ENCODE measurements at regions not wholly inside any gene's neighbourhood (a gene's known extent, or its start where the extent isn't known, plus 50 kb on each side); places are given as distances from the start of the nearest gene placed in this dataset.

GRCh38 chr4:124426279-124426678, 286.3 kb downstream of the ANKRD50 start:
- H3K9me3 ChIP-seq (ENCODE audit: control insufficient read depth, insufficient read depth, low read depth, low read length), result no peaks in the 10 kb centered on the region
- no peak overlapping the region for H3K4me3 ChIP-seq (replicated peaks in 1 of 4; ENCODE audit: control extremely low read depth in 1 of 4, insufficient read depth in 1 of 4, low read depth in 3 of 4, low read length in 4 of 4)
- no peak overlapping the region for H3K9ac ChIP-seq (ENCODE audit: insufficient read depth, low read length)
- no peaks in the 10 kb centered on the region for H4K20me1 ChIP-seq (ENCODE audit: control insufficient read depth, extremely low read depth, insufficient read depth, low read length)
- H3K27ac ChIP-seq (ENCODE audit: insufficient read depth, low read length), result no peak overlapping the region
- no peaks in the 10 kb centered on the region for H3K79me2 ChIP-seq (ENCODE audit: control insufficient read depth, insufficient read depth, low read length)
- no peak for DNase-seq (ENCODE audit: low read depth in 2 of 2)
- no peak overlapping the region for H2AFZ ChIP-seq (ENCODE audit: low read length)
- TF ChIP-seq CTCF (conservative IDR thresholded peaks at IDR 0.05 in 1 of 2, IDR thresholded peaks at IDR 0.05 in 1 of 2; ENCODE audit: low read depth in 1 of 2, low read length in 2 of 2) (no peak), EZH2 (IDR thresholded peaks at IDR 0.05; ENCODE audit: low read length, missing control alignments) (no peak)
- no peaks in the 10 kb centered on the region for H3K4me1 ChIP-seq (ENCODE audit: control insufficient read depth, extremely low read depth, insufficient read depth, low read length)
- no peaks in the 10 kb centered on the region for H3K27me3 ChIP-seq (ENCODE audit: control insufficient read depth, insufficient read depth, low read length)
- no peaks in the 10 kb centered on the region for H3K36me3 ChIP-seq (ENCODE audit: control insufficient read depth, insufficient read depth, low read length)
- no peak overlapping the region for H3K4me2 ChIP-seq (ENCODE audit: extremely low read depth, insufficient read depth, low read length)

- Histone ChIP-seq H3K27ac (ENCODE audit: insufficient read depth, low read length) (no peak overlapping the region), H3K9ac (ENCODE audit: insufficient read depth, low read length) (no peak overlapping the region), H3K4me3 (replicated peaks in 1 of 4; ENCODE audit: control extremely low read depth in 1 of 4, insufficient read depth in 1 of 4, low read depth in 3 of 4, low read length in 4 of 4) (no peak overlapping the region), H4K20me1 (ENCODE audit: control insufficient read depth, extremely low read depth, insufficient read depth, low read length) (no peaks in the 10 kb centered on the region), H3K79me2 (ENCODE audit: control insufficient read depth, insufficient read depth, low read length) (no peaks in the 10 kb centered on the region), H3K4me2 (ENCODE audit: extremely low read depth, insufficient read depth, low read length) (no peak overlapping the region), H3K36me3 (ENCODE audit: control insufficient read depth, insufficient read depth, low read length) (no peaks in the 10 kb centered on the region), H2AFZ (ENCODE audit: low read length) (no peak overlapping the region), H3K9me3 (ENCODE audit: control insufficient read depth, insufficient read depth, low read depth, low read length) (no peaks in the 10 kb centered on the region), H3K4me1 (ENCODE audit: control insufficient read depth, extremely low read depth, insufficient read depth, low read length) (peaks cover 6% of the 10 kb centered on the region), H3K27me3 (ENCODE audit: control insufficient read depth, insufficient read depth, low read length) (no peaks in the 10 kb centered on the region)
- TF ChIP-seq EZH2 (IDR thresholded peaks at IDR 0.05; ENCODE audit: low read length, missing control alignments) (no peak), CTCF (conservative IDR thresholded peaks at IDR 0.05 in 1 of 2, IDR thresholded peaks at IDR 0.05 in 1 of 2; ENCODE audit: low read depth in 1 of 2, low read length in 2 of 2) (no peak)
- DNase-seq (ENCODE audit: low read depth in 2 of 2), result no peak
Measured at GRCh38 chr4:124427095-124427767, 285.3 kb downstream of the ANKRD50 start.

- Histone ChIP-seq H3K27me3 (ENCODE audit: control insufficient read depth, insufficient read depth, low read length) (no peaks in the 10 kb centered on the region), H3K4me3 (replicated peaks in 1 of 4; ENCODE audit: control extremely low read depth in 1 of 4, insufficient read depth in 1 of 4, low read depth in 3 of 4, low read length in 4 of 4) (no peak overlapping the region), H4K20me1 (ENCODE audit: control insufficient read depth, extremely low read depth, insufficient read depth, low read length) (no peaks in the 10 kb centered on the region), H3K4me2 (ENCODE audit: extremely low read depth, insufficient read depth, low read length) (no peak overlapping the region), H3K9ac (ENCODE audit: insufficient read depth, low read length) (no peak overlapping the region), H3K36me3 (ENCODE audit: control insufficient read depth, insufficient read depth, low read length) (no peaks in the 10 kb centered on the region), H2AFZ (ENCODE audit: low read length) (no peak overlapping the region), H3K4me1 (ENCODE audit: control insufficient read depth, extremely low read depth, insufficient read depth, low read length) (peaks cover 8% of the 10 kb centered on the region), H3K79me2 (ENCODE audit: control insufficient read depth, insufficient read depth, low read length) (no peaks in the 10 kb centered on the region), H3K9me3 (ENCODE audit: control insufficient read depth, insufficient read depth, low read depth, low read length) (no peaks in the 10 kb centered on the region), H3K27ac (ENCODE audit: insufficient read depth, low read length) (no peak overlapping the region)
- no peak for DNase-seq (ENCODE audit: low read depth in 2 of 2)
- TF ChIP-seq EZH2 (IDR thresholded peaks at IDR 0.05; ENCODE audit: low read length, missing control alignments) (no peak), CTCF (conservative IDR thresholded peaks at IDR 0.05 in 1 of 2, IDR thresholded peaks at IDR 0.05 in 1 of 2; ENCODE audit: low read depth in 1 of 2, low read length in 2 of 2) (no peak)
Measured at GRCh38 chr4:124428648-124429047, 283.9 kb downstream of the ANKRD50 start.

Measured in fibroblast of lung (primary cell).